ENCODE measurements at regions not wholly inside any gene's neighbourhood (a gene's known extent, or its start where the extent isn't known, plus 50 kb on each side); places are given as distances from the start of the nearest gene placed in this dataset.
A peak's percentile ranks its signal among the peaks of the same experiment; 100 is the strongest.
"Not testable (repeated sequence)": the region's sequence is repeated elsewhere in the genome, so short reads cannot be mapped to it uniquely, and the experiment has no call there.

DNA sequence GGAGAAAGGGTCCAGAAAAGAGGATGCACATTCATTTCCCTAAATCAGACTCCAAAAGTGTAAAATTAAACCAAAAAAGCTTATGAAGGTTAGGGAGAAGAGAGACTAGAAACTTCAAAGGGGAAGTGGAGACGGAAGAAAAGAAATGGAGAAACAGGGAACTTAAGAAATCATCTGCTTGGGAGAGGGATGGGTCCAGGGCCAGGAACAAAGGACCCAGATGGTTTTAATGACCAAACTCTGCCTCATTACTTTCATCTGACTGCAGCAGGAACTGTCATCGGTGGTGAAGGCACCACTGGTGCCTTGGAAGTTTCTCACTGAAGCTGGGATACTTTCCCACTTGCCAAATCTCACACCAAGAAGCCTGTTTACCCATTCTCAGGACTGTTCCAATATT lies 70.5 kb upstream of the SLC4A7 start:
- Histone ChIP-seq H3K36me3 (no peaks in the 10 kb centered on the region), H3K9me3 (no peaks in the 10 kb centered on the region), H3K27me3 (no peaks in the 10 kb centered on the region), H3K4me3 (no peak overlapping the region), H3K4me1 (peaks cover 0 to 37% (median 5%) of the 10 kb centered on the region in 9 donors), H3K27ac (peak overlapping the region in 3 of 10 donors; percentile 14 to 49 (median 15))
- TF ChIP-seq, protein P1, sequence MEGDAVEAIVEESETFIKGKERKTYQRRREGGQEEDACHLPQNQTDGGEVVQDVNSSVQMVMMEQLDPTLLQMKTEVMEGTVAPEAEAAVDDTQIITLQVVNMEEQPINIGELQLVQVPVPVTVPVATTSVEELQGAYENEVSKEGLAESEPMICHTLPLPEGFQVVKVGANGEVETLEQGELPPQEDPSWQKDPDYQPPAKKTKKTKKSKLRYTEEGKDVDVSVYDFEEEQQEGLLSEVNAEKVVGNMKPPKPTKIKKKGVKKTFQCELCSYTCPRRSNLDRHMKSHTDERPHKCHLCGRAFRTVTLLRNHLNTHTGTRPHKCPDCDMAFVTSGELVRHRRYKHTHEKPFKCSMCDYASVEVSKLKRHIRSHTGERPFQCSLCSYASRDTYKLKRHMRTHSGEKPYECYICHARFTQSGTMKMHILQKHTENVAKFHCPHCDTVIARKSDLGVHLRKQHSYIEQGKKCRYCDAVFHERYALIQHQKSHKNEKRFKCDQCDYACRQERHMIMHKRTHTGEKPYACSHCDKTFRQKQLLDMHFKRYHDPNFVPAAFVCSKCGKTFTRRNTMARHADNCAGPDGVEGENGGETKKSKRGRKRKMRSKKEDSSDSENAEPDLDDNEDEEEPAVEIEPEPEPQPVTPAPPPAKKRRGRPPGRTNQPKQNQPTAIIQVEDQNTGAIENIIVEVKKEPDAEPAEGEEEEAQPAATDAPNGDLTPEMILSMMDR (IDR thresholded peaks at IDR 0.05), result no peak
- intact Hi-C loops (cut with DNase I), result no loop called here
- 63 to 72% methylated on average over 2 of the region's 2 CpGs for WGBS, 2 donors
- ATAC-seq (peak in 4 of 8 donors; percentile 33 to 76 (median 52)), DNase-seq (no peak)

DNA sequence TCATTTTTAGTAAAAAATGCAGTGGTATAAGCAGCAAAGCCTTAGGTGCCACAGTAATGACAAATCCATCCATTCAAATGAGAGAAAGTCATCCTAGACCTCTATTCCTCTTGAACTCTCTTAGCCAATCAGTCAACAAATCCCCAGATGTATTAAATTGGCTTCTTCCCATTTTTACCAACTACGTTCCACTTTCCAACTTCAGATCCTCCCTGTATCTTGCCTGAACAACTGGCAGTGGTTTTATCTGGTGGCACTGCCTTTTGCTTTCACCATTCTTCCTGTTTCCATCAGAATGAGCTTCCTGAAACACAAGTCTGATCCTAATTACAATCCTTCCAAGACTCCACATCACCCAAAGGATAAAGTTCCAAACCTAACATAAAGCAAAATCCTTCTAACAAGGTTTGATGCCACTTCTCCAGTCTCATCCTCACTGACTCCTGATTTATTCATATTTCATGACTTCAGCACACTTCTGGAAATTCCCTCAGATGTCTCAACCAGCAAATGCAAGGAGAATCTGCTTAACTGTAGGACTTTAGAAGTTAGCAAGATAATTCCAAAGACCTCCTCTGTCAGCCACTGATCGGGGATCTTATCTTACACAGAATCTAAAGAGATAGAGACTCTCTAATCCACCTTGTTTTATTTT lies 69.8 kb upstream of the SLC4A7 start:
- 65 to 72% methylated on average over 2 of the region's 2 CpGs for WGBS, 2 donors
- peaks cover 0 to 30% (median 3%) of the 10 kb centered on the region in 9 donors for H3K4me1 ChIP-seq
- H3K4me3 ChIP-seq, result no peak overlapping the region
- intact Hi-C loops (cut with DNase I), result no loop called here
- TF ChIP-seq, protein P1 (IDR thresholded peaks at IDR 0.05), result no peak
- no peaks in the 10 kb centered on the region for H3K27me3 ChIP-seq
- no peak for ATAC-seq
- no peaks in the 10 kb centered on the region for H3K36me3 ChIP-seq
- no peak for DNase-seq
- peak overlapping the region in 3 of 10 donors; percentile 12 to 49 (median 15) for H3K27ac ChIP-seq
- no peaks in the 10 kb centered on the region for H3K9me3 ChIP-seq

DNA sequence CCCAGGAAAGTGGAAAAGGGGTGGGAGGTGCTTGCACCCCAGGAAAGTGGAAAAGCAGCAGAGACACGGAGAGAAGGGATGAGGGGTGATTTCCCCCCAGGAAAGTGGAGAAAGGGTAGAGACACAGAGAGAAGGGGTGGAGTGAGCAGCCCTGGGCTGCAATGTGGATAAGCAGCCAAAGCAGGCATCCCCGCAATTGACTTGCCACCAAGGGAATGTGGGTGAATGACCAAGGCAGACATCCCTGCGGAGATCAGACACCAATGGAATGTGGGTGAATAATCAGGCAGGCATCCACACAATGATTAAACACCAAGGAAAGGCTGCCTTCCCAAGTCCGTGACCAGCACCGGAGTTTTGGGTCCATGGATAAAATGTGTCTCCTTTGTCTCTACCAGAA lies 68.5 kb upstream of the SLC4A7 start:
- H3K4me3 ChIP-seq; H3K36me3 ChIP-seq; intact Hi-C loops (cut with DNase I); H3K27ac ChIP-seq; DNase-seq; H3K9me3 ChIP-seq; H3K27me3 ChIP-seq; ATAC-seq: not testable (repeated sequence)
- WGBS, 2 donors, result 85 to 93% methylated on average over 5 of the region's 5 CpGs
- peaks cover 0 to 29% (median 3%) of the 10 kb centered on the region in 9 donors for H3K4me1 ChIP-seq

DNA sequence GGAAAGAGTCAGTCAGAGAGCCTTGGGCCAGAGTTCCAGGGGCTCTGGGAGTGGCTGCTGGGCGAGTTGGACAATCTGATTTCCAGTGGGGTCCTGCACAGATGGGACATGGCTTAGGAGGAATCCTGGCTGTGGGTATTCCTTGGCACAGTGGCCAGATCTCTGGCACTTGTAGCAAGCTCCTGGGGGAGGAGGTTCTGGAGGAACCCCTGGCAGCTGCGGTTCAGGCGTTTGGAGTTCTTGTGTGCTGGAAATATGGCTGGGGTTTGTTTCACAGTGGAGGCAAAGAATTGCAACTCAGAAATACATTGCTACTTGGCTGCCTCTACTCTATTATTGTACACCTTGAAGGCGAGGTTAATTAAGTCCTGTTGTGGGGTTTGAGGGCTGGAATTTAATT lies 67.2 kb upstream of the SLC4A7 start:
- intact Hi-C loops (cut with DNase I); H3K9me3 ChIP-seq; H3K27me3 ChIP-seq; H3K4me3 ChIP-seq; ATAC-seq; H3K27ac ChIP-seq; DNase-seq; H3K36me3 ChIP-seq: not testable (repeated sequence)
- H3K4me1 ChIP-seq, result peaks cover 0 to 17% (median 0%) of the 10 kb centered on the region in 9 donors
- 83 to 94% methylated on average over 4 of the region's 4 CpGs for WGBS, 2 donors

DNA sequence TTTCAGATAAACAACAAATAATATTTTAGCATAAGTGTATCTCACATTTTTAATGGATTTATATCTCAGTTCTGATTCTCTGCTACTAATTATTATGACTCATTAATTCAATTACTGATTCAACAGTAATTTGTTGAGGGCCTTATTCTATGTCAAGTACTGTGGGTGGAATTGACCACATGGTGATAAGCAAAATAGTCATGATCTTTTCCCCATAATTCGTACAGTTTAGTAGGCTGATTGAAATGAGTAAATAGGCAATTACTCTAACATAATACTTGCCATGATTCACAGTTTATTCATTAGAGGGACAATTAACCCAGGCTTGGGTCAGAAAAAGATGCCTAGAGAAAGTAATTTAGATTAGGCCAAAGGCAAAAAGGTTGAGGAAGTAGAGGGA lies 60.9 kb upstream of the SLC4A7 start:
- Histone ChIP-seq H3K27me3 (no peaks in the 10 kb centered on the region), H3K9me3 (no peaks in the 10 kb centered on the region), H3K27ac (peak overlapping the region in 3 of 10 donors; percentile 21 to 41 (median 33)), H3K4me3 (no peak overlapping the region), H3K36me3 (no peaks in the 10 kb centered on the region), H3K4me1 (peaks cover 0 to 26% (median 0%) of the 10 kb centered on the region in 9 donors)
- TF ChIP-seq, protein P1 (IDR thresholded peaks at IDR 0.05), result no peak
- DNase-seq (no peak), ATAC-seq (no peak)
- intact Hi-C loops (cut with DNase I), result no loop called here
- 78 to 81% methylated on average over 1 of the region's 1 CpG for WGBS, 2 donors
